ENCODE measurements at regions not wholly inside any gene's neighbourhood (a gene's known extent, or its start where the extent isn't known, plus 50 kb on each side); places are given as distances from the start of the nearest gene placed in this dataset.

DNA sequence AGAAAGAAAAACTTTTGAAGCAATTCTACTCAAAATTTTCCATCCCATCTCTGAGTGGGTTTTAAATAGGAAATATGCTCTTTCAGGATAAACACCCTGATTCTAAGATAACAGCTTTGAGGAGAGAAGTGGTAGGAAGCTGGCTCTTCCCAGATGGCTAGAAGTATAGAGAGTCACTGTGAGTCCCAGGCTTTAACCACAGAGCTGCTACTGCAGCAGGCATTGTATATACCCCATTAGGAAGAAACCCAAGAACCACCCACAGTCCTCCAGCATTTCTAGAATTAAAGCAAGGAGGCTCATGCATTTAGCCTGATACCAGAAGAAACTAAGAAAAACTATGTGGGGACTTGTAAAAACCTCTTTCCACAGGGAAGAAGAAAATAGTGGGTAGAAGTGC lies 1405.6 kb upstream of the TENM4 start:
- no peak for TF ChIP-seq POLR2AphosphoS5 (IDR thresholded peaks at IDR 0.05; ENCODE audit: low read depth, low read length)
- no peak for TF ChIP-seq TAF1 (IDR thresholded peaks at IDR 0.05; ENCODE audit: borderline replicate concordance, low read depth, low read length)

Data from GM12892 (cell line).